GM20431 (cell line): ENCODE measurements at regions not wholly inside any gene's neighbourhood (a gene's known extent, or its start where the extent isn't known, plus 50 kb on each side); places are given as distances from the start of the nearest gene placed in this dataset.
"Not testable (repeated sequence)": the region's sequence is repeated elsewhere in the genome, so short reads cannot be mapped to it uniquely, and the experiment has no call there.

Experiments used
- in situ Hi-C: fragments of 300-500 bp; cut with MseI, MboI; formaldehyde crosslinking; loops from one replicate; pipeline ENCODE4 v1.15.0; 2020; ENCODE audit warnings: low sequenced_read_pairs; ENCODE audit not compliant: unreplicated experiment

GRCh38 chr9:26219961-26220360 is 541.7 kb upstream of the TUSC1 start:
- in situ Hi-C loops: no loop called here

DNA sequence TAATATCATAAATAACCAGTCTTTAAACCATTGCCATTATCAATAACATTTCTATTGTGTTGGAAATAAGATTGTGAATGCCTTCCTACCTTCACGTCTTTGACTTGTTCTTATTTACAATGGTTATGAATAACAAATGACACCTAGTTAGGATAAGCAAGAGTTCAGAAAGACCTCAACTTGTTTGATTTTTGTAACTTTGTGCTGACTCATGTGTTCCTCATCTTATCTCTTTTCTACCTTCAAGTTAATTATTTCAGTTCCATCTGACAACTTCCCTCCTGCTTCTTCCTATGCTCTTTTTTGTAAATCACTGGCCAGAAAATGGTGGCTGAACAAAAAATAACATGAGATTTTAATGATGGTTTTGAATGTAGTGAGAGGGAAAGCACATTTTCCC is 538.5 kb upstream of the TUSC1 start:
- in situ Hi-C loops: no loop called here

GRCh38 chr9:26214713-26215444 is 536.6 kb upstream of the TUSC1 start:
- in situ Hi-C loops: not testable (repeated sequence)

DNA sequence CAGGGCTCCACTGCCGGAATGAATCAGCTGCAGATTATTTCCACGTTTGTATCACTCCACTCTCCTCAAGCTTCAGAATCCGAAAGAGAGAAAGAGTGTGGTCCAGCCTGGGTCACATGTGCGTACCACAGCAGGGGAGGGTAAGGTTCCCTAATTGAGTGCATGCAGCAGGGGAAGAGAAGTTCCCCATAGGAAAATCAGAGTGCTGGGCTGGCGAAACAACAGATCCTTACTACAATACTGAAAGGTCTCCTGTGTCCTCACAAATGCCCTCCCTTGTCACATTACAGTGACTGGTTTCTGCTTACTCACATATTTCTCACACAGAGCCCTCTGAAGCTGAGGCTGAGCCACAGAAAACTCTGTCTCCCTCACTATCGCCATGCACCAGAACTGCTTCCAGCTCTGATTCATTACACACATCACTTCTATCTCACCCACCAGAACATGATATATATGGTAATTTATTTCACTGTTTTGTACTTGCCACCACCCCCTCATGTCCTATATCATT is 532.2 kb upstream of the TUSC1 start:
- in situ Hi-C loops: no loop called here

DNA sequence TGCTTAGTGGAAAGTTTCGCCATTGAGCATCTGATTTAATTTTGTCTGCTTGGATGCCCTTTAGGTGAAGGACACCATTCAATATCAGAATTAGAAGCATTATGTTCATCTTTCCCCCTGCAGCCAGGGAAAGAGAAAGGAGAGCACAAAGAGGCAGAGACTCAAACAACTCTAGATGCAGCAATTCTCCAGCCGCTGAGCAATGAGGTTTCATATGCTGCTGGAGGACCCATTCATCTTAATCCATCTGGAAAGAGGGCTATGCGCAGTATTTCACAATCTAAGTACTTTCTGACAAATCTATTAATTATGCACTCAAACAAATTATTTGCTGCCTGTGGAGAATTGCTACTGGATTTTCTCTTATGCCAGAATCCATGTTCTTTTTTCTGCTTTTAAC is 527.0 kb upstream of the TUSC1 start:
- in situ Hi-C loops: no loop called here

- in situ Hi-C loops: no loop called here
Measured at GRCh38 chr9:26193237-26193636, 515.0 kb upstream of the TUSC1 start.

DNA sequence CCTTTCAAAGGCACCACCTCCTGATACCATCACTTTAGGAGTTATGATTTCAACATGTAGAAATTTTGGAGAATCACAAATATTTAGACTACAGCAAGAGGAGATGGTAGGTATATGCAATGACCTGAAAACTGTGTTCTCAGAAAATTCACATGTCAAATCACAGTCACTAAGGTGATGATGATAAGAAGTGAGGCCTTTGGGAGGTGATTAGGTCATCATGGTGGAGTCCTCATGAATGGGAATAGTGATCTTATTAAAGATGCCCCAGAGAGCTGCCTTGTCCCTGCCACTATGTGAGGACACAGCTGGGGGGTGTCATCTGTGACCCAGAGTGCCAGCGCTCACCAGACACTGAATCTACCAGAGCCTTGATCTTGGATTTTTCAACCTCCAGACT is 513.5 kb upstream of the TUSC1 start:
- in situ Hi-C loops: no loop called here

DNA sequence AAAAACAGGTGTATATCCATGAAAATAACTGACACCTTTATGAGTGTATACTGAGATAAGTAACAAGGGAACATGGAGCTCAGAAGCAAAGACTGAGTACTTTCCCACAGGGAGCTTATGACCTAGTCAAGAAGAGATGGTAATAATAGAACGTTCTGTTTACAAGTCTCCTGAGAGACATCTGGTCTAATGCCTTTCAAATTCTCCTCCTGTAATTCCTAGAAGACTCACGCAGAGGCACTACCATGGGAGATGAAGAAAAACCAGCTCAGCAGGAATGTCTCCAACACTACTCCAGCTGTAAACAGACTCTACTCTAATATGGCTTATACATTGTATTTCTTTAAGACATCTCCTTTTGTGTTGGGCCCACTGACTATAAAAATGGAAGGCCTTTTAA is 503.6 kb upstream of the TUSC1 start:
- in situ Hi-C loops: no loop called here

- in situ Hi-C loops: no loop called here
Measured at GRCh38 chr9:26176628-26177027, 498.4 kb upstream of the TUSC1 start.

DNA sequence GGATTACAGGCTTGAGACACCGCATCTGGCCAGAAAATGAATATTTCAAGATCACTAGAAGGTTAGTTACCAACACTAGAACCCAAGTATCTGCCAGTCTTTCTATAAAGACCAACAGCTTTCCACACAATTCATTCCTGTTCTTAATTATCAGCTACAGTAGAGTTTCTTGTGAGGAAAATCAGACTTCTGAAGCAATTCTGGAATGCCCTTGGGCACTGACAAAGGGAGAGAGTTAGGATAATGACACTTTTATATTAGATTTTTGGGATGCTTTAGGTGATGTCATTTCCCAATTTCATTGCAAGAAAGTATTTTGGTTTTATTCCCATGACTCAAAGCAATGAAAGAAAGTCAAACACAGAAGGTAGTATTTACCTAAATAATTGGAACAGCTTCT is 497.0 kb upstream of the TUSC1 start:
- in situ Hi-C loops: no loop called here

DNA sequence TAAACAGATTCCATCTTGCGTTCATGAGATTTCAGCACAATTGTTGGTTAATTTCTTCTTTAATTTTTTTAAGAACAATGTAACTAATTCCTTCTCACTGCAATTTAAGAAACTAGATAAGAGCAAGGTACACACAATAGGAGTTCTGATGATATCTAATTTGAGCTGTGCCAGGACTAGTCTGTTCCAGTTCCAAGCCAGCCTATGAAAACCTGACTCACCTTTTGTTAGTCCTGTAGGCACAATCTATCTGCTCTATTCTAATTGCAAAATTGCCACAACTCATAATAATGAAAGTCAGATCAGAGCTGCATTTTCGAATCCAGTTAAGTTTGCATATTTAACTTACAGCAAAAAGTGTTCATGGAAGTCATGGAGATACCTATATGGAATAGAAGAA is 494.1 kb upstream of the TUSC1 start:
- in situ Hi-C loops: no loop called here

DNA sequence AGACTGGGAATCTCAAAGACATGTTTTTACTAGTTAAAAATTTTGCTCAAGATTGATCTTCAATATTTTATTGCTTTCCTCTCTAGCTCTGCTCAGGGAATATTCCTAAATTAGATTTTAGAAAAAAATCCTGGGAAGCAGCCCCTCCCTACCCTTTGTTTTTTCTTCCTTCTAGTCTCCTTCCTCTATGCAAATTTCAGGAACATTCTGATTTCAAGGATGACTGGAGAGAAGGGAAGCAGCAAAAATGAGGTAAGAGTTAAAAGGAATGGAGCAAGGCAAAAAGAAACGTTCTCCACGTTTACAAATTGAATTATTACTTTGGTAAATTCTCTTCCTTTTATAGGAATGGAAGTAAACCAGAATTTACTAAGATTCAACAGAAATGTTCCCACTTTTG is 493.4 kb upstream of the TUSC1 start:
- in situ Hi-C loops: no loop called here

- in situ Hi-C loops: no loop called here
Measured at GRCh38 chr9:26170190-26170589, 491.9 kb upstream of the TUSC1 start.

GRCh38 chr9:26169708-26170107 is 491.5 kb upstream of the TUSC1 start:
- in situ Hi-C loops: no loop called here

DNA sequence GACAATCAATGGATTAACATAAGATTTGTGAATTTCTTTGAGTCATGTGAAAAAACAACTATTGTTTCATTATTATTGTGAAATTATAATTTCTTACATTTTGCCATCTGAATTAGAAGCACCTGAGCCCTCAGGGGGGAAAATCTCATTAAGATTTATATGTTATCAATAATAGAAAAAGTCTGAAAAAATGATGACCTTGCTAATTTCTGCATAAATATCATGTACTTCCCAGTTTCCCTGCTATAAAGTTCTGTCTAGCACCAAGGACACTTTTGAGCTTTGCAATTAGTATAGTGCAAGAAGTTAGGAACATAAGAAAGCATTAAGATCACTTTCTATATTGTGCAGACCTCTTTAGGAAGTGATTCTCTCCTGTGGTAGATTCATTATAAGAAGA is 488.3 kb upstream of the TUSC1 start:
- in situ Hi-C loops: no loop called here

GRCh38 chr9:26165426-26165825 is 487.2 kb upstream of the TUSC1 start:
- in situ Hi-C loops: no loop called here

DNA sequence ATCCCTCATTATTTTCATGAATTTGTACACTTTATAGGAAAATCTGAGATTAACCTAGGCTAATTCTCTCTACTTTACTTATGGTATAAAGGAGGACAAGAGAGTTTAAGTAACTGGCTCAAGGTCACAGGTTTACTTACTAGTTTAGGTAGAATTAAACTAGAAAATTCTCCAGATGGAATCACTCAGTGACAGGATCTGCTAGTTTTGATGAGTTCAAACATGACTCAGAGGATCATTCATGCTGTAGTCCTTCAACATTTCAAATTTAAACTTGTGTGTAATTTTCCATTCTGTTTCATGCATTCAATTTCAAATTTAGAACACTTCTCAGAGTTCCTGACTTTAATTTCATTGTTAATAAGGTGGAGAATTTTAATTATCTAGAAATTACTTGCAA is 485.7 kb upstream of the TUSC1 start:
- in situ Hi-C loops: no loop called here

DNA sequence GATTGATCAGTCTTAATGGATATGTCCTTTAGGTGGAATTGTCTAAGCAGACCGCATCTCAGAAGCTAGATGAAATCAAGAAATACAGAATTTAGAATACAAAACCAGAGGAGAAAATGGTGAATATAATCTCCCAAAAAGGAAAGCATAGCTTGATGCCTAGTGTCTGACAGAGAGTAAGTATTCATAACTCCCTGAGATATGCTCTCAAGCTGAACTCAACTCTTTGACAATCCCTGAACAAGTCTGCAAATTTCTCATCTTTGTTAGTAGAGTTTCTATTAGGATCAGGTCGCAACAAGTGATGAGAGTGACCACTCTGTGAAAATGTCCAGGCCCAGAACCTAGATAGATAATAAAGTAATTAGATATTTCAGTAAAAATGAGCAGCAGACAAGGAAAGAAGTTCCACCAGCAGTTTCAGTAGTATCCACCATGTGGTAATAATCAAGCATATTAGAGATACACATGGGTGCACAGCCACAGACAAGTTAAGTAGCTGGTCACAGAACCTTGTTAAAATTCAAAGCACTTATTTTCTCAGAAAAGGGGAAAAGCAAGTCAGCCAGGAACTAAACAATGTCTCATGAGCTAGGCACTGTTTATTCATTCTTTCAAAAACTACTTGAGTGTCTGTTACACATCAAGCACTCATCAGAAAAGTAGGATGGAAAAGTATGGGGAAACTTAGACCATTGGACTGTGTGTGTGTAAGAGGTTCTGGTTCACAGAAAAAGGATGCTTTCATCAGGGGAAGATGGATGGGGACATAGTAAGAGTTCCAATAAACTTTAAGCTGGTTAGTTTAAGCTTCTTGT is 481.5 kb upstream of the TUSC1 start:
- in situ Hi-C loops: no loop called here

- in situ Hi-C loops: no loop called here
Measured at GRCh38 chr9:26158631-26159150, 480.4 kb upstream of the TUSC1 start.

DNA sequence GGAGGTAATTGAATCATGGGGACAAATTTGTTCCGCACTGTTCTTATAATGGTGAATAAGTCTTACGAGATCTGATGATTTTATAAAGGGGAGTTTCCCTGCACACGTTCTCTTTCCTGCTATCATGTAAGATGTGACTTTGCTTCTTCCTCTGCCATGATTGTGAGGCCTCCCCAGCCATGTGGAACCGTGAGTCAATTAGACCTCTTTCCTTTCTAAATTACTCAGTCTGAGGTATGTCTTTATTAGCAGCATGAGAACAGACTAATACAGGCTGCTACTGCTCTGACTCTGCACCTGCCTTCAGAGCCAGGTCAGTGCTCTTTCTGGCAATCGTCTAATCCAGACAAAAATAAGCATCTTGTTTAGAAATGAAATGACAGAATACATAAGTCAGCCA is 479.2 kb upstream of the TUSC1 start:
- in situ Hi-C loops: no loop called here

DNA sequence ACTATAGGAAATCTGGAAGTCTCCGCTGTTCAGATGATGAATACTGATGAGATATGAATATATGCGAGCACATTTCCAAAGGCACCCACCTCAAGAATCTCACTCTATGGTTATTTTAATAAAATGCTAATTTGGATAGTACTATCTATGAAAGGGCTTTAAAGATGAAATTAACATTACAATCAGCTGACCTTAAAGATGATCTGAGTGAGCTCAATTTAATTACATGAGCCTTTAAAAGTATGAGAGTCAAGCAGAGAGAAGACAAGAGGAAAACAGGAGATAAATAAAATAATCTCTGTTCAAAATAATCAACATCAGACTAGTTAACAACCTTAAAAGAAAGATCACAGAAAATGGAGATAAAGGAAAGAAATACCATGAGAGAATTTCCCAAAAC is 474.1 kb upstream of the TUSC1 start:
- in situ Hi-C loops: no loop called here
